WI38 (cell line): ENCODE measurements at regions not wholly inside any gene's neighbourhood (a gene's known extent, or its start where the extent isn't known, plus 50 kb on each side); places are given as distances from the start of the nearest gene placed in this dataset.
"Not testable (repeated sequence)": the region's sequence is repeated elsewhere in the genome, so short reads cannot be mapped to it uniquely, and the experiment has no call there.

Source experiments
- H3K4me3 ChIP-seq: 2 replicates; pipeline ENCODE4 v1.5.1; 2011; ENCODE audit warnings: low read depth, mild to moderate bottlenecking, control low read depth, low read length
- CTCF ChIP-seq: IDR thresholded peaks from 2 replicates; pipeline ENCODE4 v1.5.1; 2012; ENCODE audit warnings: low read depth, mild to moderate bottlenecking, control low read depth, low read length

DNA sequence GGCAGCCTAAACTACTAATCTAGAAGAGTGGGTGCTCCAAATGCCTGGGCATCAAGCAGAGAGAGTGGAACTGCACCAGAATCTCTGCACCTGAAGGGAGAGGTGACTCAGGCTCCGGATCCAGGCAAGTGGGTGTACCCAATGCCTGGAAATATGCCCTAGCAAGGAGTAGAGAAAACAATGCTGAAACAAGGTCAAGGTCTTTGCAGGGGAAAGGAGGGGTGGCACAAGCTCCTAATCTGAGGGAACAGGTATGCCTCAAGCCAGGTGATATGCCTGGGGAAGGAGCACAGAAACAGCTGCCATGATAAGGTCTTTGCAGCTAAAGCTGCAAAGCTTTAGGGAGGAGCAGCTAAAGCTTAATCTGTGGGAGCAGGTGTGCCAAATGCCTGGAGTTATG lies 136.0 kb upstream of the KITLG start:
- H3K4me3 ChIP-seq: no peak overlapping the region
- no peak for TF ChIP-seq CTCF

DNA sequence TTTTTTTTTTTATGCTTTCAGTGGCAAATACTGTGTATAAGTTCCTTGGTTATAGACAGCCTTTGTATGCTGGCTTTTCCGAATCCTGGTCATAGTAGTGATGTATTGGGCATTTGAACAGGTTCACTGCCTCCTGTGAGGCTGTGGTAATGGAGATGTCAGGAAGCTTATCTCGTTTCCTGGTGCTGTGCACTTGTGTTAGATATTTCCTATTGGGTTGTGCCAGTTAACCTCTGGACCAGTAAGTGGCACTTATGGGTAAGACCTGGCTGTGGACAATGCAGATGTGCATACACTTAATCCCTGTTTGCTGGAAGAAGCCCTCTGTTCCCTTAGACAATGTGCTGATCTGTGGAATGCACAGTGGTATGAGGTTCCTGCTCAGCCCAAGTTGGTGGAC lies 135.4 kb upstream of the KITLG start:
- no peak for TF ChIP-seq CTCF
- H3K4me3 ChIP-seq: no peak overlapping the region

DNA sequence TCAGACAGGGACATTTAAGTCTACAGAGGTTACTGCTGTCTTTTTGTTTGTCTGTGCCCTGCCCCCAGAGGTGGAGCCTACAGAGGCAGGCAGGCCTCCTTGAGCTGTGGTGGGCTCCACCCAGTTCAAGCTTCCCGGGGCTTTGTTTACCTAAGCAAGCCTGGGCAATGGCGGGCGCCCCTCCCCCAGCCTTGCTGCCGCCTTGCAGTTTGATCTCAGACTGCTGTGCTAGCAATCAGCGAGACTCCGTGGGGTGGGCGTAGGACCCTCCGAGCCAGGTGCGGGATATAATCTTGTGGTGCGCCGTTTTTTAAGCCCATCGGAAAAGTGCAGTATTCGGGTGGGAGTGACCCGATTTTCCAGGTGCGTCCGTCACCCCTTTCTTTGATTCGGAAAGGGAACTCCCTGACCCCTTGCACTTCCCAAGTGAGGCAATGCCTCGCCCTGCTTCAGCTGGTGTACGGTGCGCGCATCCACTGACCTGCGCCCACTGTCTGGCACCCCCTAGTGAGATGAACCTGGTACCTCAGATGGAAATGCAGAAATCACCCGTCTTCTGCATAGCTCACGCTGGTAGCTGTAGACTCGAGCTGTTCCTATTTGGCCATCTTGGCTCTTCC lies 134.1 kb upstream of the KITLG start:
- not testable (repeated sequence) for H3K4me3 ChIP-seq

DNA sequence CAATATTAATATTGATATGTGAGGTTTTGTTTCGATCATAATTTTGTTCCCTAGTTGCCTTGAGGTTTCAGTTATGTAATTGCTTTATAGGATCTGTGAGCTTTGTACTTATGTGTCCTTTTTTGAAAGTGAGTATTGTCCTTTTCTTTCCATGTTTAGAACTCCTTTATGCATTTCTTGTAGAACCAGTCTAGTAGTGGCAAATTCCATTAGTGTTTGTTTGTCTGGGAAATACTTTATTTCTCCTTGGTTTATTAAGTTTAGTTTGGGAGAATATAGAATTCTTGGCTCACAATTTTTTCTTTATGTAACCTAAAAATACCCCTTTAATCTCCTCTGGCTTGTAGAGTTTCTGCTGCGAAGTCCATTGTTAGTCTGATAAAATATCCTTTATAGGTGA lies 127.5 kb upstream of the KITLG start:
- H3K4me3 ChIP-seq: no peak overlapping the region
- no peak for TF ChIP-seq CTCF

DNA sequence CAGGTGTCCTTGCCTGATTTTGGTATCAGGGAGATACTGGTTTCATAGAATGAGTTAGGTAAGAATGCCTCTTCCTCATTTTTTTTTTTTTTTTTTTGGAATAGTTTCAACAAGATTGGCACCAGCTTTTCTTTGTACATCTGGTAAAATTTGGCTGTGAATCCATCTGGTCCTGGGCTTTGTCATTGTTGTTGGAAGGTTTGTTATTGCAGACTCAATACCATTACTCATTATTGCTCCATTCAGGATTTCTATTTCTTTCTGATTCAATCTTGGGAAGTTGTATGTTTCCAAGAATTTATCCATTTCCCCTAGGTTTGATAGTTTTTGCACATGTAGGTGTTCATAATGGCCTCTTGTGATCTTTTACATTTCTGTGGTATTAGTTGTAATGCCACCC lies 126.0 kb upstream of the KITLG start:
- H3K4me3 ChIP-seq: no peak overlapping the region
- no peak for TF ChIP-seq CTCF

DNA sequence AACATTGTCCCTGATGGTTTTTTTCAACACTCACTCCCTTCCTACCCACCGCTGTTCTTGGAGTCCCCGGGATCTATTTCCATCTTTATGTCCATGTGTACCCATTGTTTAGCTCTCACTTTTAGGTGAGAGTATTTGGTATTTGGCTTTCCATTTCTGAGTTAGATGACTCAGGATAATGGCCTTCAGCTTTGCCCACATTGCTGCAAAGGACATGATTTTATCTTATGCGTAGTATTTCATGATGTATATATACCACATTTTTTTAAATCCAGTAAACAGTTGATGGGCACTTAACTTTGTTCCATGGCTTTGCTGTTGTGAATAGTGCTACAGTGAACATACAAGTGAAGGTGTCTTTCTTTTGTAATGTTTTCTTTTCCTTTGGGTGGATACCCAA lies 123.5 kb upstream of the KITLG start:
- H3K4me3 ChIP-seq: no peak overlapping the region
- no peak for TF ChIP-seq CTCF

DNA sequence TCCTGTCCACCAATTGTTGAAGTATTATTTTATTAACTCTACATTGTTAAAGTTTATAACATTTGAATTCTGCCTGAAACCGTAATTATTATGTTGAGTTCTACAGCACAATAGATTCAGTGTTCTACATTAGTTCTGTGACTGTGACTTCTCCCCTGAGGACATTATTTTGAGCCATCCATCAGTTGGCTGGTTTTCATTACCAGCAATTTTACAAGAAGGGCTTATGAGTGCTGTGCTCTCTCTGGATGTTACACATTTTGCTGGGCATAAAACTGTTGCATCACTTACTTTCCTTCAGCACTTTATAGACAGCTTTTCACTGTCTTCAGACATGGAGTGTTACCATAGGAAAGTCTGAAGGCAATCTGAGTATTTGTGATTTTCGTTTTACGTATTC lies 118.2 kb upstream of the KITLG start:
- H3K4me3 ChIP-seq: no peak overlapping the region
- TF ChIP-seq CTCF: no peak

- TF ChIP-seq CTCF: no peak
- H3K4me3 ChIP-seq: no peak overlapping the region
These were observed 113.7 kb upstream of the KITLG start for GRCh38 chr12:88693837-88694445.
